PC-9 (cell line): ENCODE measurements at regions not wholly inside any gene's neighbourhood (a gene's known extent, or its start where the extent isn't known, plus 50 kb on each side); places are given as distances from the start of the nearest gene placed in this dataset.

Experiments used
- CTCF ChIP-seq: fragments of 200-600 bp; sonication (generic); conservative IDR thresholded peaks from 2 replicates; pipeline ENCODE4 v1.6.1; 2017; ENCODE audit warnings: mixed run types, antibody characterized with exemption, mild to moderate bottlenecking, moderate library complexity
- EZH2 ChIP-seq: fragments of 200-600 bp; sonication (generic); IDR thresholded peaks from 2 replicates; pipeline ENCODE4 v1.8.0; 2017; ENCODE audit warnings: antibody characterized with exemption, low read depth

- TF ChIP-seq EZH2 (no peak), CTCF (no peak)
Observed at GRCh38 chr16:5584109-5584508, 486.5 kb upstream of the EEF2KMT start.
